ENCODE measurements at regions not wholly inside any gene's neighbourhood (a gene's known extent, or its start where the extent isn't known, plus 50 kb on each side); places are given as distances from the start of the nearest gene placed in this dataset.

DNA sequence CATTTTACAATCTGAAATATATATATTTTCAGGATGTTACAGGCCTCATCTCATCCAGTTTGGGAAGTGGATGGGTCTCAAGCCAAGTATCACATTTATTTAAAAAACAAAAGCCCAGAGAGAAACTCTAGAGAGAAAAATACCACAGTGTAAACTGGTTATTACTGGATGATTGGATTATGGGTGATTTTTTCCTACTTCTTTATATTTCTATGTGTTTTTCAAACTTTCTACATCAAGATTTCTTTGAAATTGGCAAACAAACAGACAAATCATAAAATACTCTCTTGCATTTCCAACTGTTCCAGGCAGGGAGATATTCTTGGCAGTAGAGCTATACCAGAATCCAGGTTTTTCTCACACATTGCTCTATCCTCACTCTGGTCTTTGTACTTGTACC is 116.0 kb upstream of the SMIM23 start:
- TF ChIP-seq CHD2 (IDR thresholded peaks at IDR 0.05; ENCODE audit: low read length, partially characterized antibody), result no peak
- no peak for TF ChIP-seq BHLHE40 (IDR thresholded peaks at IDR 0.05; ENCODE audit: low read depth, low read length)
- TF ChIP-seq, protein P1, sequence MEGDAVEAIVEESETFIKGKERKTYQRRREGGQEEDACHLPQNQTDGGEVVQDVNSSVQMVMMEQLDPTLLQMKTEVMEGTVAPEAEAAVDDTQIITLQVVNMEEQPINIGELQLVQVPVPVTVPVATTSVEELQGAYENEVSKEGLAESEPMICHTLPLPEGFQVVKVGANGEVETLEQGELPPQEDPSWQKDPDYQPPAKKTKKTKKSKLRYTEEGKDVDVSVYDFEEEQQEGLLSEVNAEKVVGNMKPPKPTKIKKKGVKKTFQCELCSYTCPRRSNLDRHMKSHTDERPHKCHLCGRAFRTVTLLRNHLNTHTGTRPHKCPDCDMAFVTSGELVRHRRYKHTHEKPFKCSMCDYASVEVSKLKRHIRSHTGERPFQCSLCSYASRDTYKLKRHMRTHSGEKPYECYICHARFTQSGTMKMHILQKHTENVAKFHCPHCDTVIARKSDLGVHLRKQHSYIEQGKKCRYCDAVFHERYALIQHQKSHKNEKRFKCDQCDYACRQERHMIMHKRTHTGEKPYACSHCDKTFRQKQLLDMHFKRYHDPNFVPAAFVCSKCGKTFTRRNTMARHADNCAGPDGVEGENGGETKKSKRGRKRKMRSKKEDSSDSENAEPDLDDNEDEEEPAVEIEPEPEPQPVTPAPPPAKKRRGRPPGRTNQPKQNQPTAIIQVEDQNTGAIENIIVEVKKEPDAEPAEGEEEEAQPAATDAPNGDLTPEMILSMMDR (IDR thresholded peaks at IDR 0.05), result no peak
- TF ChIP-seq CEBPB (IDR thresholded peaks at IDR 0.05), result no peak
- TF ChIP-seq, protein P2, sequence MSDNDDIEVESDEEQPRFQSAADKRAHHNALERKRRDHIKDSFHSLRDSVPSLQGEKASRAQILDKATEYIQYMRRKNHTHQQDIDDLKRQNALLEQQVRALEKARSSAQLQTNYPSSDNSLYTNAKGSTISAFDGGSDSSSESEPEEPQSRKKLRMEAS (IDR thresholded peaks at IDR 0.05), result no peak
- TF ChIP-seq POLR2A (IDR thresholded peaks at IDR 0.05; ENCODE audit: low read length), result no peak
- TF ChIP-seq, protein P3, sequence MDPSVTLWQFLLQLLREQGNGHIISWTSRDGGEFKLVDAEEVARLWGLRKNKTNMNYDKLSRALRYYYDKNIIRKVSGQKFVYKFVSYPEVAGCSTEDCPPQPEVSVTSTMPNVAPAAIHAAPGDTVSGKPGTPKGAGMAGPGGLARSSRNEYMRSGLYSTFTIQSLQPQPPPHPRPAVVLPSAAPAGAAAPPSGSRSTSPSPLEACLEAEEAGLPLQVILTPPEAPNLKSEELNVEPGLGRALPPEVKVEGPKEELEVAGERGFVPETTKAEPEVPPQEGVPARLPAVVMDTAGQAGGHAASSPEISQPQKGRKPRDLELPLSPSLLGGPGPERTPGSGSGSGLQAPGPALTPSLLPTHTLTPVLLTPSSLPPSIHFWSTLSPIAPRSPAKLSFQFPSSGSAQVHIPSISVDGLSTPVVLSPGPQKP (IDR thresholded peaks at IDR 0.05; ENCODE audit: low read depth, low read length), result no peak
